Ramos (cell line): ENCODE measurements at regions not wholly inside any gene's neighbourhood (a gene's known extent, or its start where the extent isn't known, plus 50 kb on each side); places are given as distances from the start of the nearest gene placed in this dataset.
"Not testable (repeated sequence)": the region's sequence is repeated elsewhere in the genome, so short reads cannot be mapped to it uniquely, and the experiment has no call there.

Experiments used
- in situ Hi-C: fragments of 300-500 bp; cut with MboI; formaldehyde crosslinking; loops from one replicate; pipeline ENCODE4 v1.14.3; 2022; ENCODE audit warnings: low sequenced_read_pairs; ENCODE audit not compliant: unreplicated experiment

DNA sequence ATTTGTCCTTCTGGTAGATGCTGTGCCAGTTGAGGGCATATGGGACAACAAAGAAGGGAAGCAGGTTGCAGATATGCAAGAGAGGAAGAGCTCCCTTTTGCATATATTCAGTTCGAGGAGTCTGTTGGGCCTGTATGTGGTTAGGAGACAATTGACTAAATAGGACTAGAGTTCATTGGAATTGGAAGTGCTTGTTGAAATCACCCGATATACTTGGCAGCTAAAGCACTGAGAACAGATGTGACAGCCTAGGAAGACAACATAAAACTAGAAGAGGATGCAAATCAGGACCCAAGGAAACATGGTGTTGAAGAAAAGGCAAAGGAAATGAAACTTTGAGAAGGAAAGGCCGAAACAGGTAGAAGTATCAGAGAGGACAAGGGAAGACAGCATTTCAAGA is 215.2 kb upstream of the P2RY1 start:
- in situ Hi-C loops = no loop called here

DNA sequence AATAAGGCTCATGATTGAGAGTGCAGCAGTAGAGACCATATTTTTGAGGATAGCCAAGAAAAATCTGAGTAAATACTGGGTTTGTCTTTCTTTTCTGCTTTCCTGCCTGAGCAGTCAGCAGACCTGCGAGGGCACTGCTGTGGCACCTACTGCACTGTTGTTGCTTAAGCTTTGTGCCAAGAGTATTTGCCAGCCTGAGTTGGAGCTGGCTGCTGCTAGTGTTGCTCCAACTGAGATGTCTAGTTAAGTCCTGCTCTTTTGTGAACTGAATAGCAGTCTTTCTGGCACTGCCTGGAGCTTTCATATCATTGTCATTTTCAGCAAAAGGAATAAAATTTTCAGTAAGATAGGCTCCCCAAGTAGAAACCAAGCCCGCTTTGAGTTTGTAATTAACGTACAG is 214.5 kb upstream of the P2RY1 start:
- in situ Hi-C loops = no loop called here

- in situ Hi-C loops = no loop called here
Measured at GRCh38 chr3:152621006-152621868, 213.7 kb upstream of the P2RY1 start.

GRCh38 chr3:152621967-152622810 is 212.7 kb upstream of the P2RY1 start:
- in situ Hi-C loops = no loop called here

- in situ Hi-C loops = no loop called here
Measured at GRCh38 chr3:152622811-152623167, 212.1 kb upstream of the P2RY1 start.

DNA sequence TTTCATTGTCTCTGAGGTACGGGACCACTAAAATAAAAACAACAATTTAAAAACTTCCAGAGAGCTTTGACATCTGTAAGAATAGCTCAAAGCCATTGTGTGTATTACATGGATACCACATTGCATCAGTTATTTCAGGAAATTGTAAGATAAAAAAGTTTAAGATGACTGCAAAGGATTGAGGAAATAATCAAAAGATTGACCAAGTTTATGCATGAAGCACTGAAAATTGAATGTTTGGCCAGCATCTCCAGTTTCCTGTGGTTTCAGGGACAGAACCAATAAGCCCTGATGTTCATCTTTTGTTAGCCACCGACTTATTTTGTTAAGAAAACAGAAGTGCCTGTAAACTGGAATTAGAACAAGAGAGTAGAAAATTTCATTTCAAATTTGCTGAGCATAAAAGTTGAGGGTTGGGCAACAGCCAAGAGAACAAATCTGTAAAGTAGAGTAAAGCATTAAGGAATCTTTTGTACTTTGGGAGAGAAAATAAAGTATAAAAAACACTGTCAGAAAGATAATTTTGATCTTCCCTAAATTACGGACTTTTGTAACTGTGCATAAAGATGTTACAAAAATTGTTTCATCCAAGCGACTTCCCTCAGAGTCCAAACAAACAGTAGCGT is 211.5 kb upstream of the P2RY1 start:
- in situ Hi-C loops = no loop called here

GRCh38 chr3:152626226-152626625 is 208.7 kb upstream of the P2RY1 start:
- in situ Hi-C loops = no loop called here

GRCh38 chr3:152628496-152628895 is 206.4 kb upstream of the P2RY1 start:
- in situ Hi-C loops = no loop called here

DNA sequence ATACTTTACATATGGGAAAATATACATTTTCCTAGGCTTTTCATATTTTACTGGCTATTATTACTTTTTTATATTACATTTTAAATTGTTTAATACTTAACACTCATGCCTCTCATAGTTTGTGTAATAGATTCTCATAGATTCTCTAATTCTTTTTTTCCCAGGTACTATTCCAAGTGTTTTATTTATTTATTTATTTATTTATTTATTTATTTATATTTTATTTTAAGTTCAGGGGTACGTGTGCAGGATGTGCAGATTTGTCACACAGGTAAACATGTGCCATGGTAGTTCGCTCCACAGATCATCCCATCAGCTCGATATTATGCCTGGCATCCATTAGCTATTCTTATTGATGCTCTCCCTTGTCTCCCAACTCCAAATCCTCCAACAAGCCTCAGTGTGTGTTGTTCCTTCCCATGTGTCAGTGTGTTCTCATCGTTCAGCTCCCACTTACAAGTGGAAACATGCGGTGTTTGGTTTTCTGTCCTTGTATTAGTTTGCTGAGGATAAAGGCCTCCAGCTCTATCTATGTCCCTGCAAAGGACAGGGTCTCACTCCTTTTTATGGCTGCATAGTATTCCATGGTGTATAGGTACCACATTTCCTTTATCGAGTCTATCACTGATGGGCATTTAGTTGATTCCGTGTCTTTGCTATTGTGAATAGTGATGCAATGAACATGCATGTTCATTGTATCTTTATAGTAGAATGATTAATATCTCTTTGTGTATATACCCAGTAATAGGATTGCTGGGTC is 205.4 kb upstream of the P2RY1 start:
- in situ Hi-C loops = no loop called here

DNA sequence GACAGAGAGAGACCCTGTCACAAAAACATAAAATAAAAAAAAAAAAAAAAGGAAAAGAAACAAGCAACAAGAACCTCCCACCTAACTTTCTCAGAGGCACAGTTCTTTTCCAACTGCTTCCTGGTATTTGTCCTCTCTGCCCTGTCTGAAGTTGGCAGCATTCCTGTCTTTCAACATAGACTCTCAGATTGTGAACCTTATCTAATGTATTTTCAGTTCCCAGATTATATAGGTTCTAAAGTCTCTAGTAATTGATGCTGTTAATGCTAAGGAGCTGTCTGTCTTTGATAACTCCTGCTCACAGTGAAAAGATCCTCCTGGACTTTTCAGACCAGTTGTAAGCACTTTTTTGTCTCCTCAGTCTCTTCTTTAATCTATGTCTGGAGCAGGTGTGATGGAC is 199.5 kb upstream of the P2RY1 start:
- in situ Hi-C loops = no loop called here

GRCh38 chr3:152636651-152637050 is 198.3 kb upstream of the P2RY1 start:
- in situ Hi-C loops = no loop called here

DNA sequence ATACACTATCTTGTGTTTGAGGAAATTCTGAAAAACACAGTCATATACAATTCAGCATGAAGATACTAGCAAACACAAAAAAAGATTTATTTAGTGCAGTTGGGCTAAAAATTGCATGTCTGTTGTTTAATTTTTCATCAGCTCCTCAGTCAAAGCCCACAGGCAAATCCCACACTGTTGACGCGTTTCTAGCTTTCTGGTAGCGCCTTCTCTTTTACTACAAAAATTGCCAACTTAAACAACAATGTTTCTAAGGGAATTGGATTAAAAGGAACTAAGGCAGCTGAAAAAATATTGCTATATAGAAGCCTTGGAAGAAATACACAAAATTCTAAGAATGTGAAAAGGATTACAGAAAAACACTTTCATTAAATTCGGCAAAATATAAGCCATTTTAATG is 196.7 kb upstream of the P2RY1 start:
- in situ Hi-C loops = no loop called here

DNA sequence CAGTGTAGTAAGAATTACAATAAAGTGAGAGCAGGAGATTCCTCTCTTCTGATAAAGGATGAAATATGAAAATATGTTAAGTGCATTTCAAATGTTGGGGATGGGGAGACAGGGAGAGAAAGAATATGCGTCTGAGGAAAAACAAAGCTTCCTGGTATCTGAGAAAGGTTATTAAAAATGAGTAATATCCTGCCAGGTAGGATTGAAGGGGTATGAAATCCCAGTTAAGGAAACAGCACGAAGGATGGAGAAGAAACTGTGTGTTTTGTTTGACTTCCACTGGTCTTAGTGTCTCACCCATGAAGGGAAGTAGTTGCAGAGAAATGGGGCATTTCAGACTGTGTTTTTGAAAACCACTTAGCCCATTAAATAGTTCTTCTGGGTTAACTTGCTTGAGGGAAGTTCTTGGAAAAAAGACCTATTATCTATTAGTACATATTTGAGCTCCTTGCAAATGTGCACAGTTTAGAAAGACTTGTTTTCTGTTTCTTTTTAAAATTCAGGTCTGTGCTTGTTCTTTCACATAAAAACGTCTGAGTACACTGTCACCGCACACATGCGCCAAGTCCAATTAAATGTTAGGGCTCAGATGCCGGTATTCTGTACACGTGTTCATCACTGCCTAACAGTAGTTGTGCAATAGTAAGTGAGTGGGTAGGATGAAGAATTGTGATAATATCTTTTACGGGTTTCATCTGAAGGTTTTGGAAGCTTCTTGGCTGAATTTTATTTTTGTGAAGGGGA is 196.1 kb upstream of the P2RY1 start:
- in situ Hi-C loops = no loop called here

GRCh38 chr3:152641198-152641597 is 193.7 kb upstream of the P2RY1 start:
- in situ Hi-C loops = no loop called here

DNA sequence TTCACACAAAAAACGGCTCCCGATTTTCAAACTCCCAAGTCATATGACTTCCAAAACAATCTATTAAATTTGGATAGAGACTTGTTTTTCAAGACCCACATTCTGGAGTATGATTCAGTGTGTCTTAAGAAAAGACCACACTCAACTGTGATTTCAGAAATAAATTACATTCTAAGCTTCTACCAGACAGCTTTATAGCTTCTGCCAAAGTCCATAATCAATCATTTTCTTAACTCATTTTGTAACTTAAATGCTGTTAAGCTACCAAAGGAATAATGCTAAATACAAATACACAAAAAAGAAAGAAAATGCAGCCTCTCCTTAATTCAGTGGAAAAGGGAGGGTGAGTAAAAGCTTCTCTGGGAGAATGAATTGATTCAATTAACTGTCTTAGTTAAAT is 192.3 kb upstream of the P2RY1 start:
- in situ Hi-C loops = no loop called here

DNA sequence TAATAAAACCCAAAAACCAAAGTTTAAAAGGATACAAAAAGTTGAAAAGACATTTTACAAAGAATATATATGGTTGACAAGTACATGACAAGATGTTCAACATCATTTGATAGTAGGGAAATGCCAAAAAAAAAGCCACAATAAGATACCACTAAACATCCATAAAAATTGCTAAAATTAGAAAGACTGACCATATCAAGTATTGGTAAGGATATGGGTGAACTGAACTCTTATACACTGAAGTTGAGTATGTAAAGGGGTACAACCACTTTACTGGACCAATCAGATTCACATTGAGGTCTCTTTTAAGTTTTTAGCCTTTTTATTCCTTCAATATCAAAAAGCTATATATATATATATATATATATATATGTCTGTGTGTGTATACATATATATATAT is 190.5 kb upstream of the P2RY1 start:
- in situ Hi-C loops = no loop called here

GRCh38 chr3:152646004-152646403 is 188.9 kb upstream of the P2RY1 start:
- in situ Hi-C loops = no loop called here

DNA sequence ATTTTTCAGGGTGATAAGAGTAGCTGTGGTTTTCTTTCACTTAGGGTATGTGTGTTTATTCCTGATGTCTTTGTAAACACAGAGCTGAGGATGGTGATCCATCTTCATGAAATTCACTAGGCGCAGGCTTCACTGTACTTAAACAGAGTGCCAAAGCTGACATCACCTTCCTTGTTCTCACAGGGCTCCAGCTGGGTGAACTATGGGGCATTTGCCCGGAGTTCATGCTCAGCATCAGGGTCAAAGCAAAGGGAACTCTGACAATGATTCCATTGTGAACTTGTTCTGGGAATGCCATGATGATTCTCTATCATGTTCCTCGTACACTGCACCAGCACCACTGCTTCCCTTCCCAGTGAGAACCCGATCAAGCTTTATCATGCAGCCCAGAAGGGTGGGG is 184.8 kb upstream of the P2RY1 start:
- in situ Hi-C loops = no loop called here

GRCh38 chr3:152650923-152651322 is 184.0 kb upstream of the P2RY1 start:
- in situ Hi-C loops = not testable (repeated sequence)
